ENCODE measurements at regions not wholly inside any gene's neighbourhood (a gene's known extent, or its start where the extent isn't known, plus 50 kb on each side); places are given as distances from the start of the nearest gene placed in this dataset.

- TF ChIP-seq CTCF (IDR thresholded peaks at IDR 0.05) (no peak), EP300 (IDR thresholded peaks at IDR 0.05) (no peak), POLR2AphosphoS2 (conservative IDR thresholded peaks at IDR 0.05; ENCODE audit: low read length) (no peak)
Measured at GRCh38 chr13:67833564-67833963, 603.4 kb upstream of the PCDH9 start.
